GM23338 (cell line): ENCODE measurements at regions not wholly inside any gene's neighbourhood (a gene's known extent, or its start where the extent isn't known, plus 50 kb on each side); places are given as distances from the start of the nearest gene placed in this dataset.

Experiments
- ATAC-seq: fragments of 200-7000 bp; cut with Tn5 transposase; 3 replicates; pipeline ENCODE4 v1.9.1; 2020
- DNase-seq: peaks from one replicate; pipeline ENCODE4 v3.0.0-alpha.2; 2015; ENCODE audit warnings: low spot score
- H2AFZ ChIP-seq: fragments of 200-600 bp; sonication (generic); 2 replicates; pipeline ENCODE4 v1.8.0; 2016; ENCODE audit warnings: antibody characterized with exemption, mild to moderate bottlenecking, moderate library complexity
- H3F3A ChIP-seq: fragments of 200-600 bp; sonication (generic); replicated peaks from 2 replicates; pipeline ENCODE4 v1.8.0; 2017; ENCODE audit warnings: antibody characterized with exemption, mixed run types, low read depth
- H3K27ac ChIP-seq: fragments of 200-600 bp; sonication (generic); 2 replicates; pipeline ENCODE4 v1.6.1; 2016; ENCODE audit warnings: low read depth
- H3K27me3 ChIP-seq: fragments of 200-600 bp; sonication (generic); 2 replicates; pipeline ENCODE4 v1.8.0; 2016; ENCODE audit warnings: mild to moderate bottlenecking, mixed run types, moderate library complexity; ENCODE audit not compliant: insufficient read depth
- H3K36me3 ChIP-seq: fragments of 200-600 bp; sonication (generic); 2 replicates; pipeline ENCODE4 v1.8.0; 2016; ENCODE audit warnings: mild to moderate bottlenecking; ENCODE audit not compliant: insufficient read depth
- H3K4me1 ChIP-seq: fragments of 200-600 bp; sonication (generic); 2 replicates; pipeline ENCODE4 v1.8.0; 2016; ENCODE audit warnings: mild to moderate bottlenecking, moderate library complexity; ENCODE audit not compliant: insufficient read depth
- H3K4me2 ChIP-seq: fragments of 200-600 bp; sonication (generic); 2 replicates; pipeline ENCODE4 v1.7.1; 2017; ENCODE audit warnings: mixed run types
- H3K4me3 ChIP-seq: fragments of 200-600 bp; sonication (generic); 2 replicates; pipeline ENCODE4 v1.6.1; 2016; ENCODE audit warnings: mixed run types
- H3K79me2 ChIP-seq: fragments of 200-600 bp; sonication (generic); replicated peaks from 2 replicates; pipeline ENCODE4 v1.8.0; 2017; ENCODE audit warnings: mild to moderate bottlenecking; ENCODE audit not compliant: insufficient read depth
- H3K9me2 ChIP-seq: fragments of 200-600 bp; sonication (generic); 2 replicates; pipeline ENCODE4 v1.8.0; 2017; ENCODE audit not compliant: insufficient read depth
- H4K20me1 ChIP-seq: fragments of 200-600 bp; sonication (generic); replicated peaks from 2 replicates; pipeline ENCODE4 v1.8.0; 2017; ENCODE audit warnings: mild to moderate bottlenecking; ENCODE audit not compliant: insufficient read depth
- H3K27ac Mint-ChIP-seq: 2 replicates; pipeline ENCODE4 v1.8.0; 2020; ENCODE audit warnings: inconsistent platforms, mild to moderate bottlenecking, moderate library complexity, mixed read lengths
- H3K27me3 Mint-ChIP-seq: 3 replicates; pipeline ENCODE4 v1.8.0; 2022; ENCODE audit warnings: low read depth, mild to moderate bottlenecking, moderate library complexity, mixed read lengths, inconsistent platforms; ENCODE audit not compliant: insufficient read depth, poor library complexity
- H3K36me3 Mint-ChIP-seq: 3 replicates; pipeline ENCODE4 v1.8.0; 2021; ENCODE audit warnings: low read depth, mild to moderate bottlenecking, inconsistent platforms, moderate library complexity, mixed read lengths
- H3K4me1 Mint-ChIP-seq: 3 replicates; pipeline ENCODE4 v1.8.0; 2020; ENCODE audit warnings: mild to moderate bottlenecking, inconsistent platforms, mixed read lengths
- H3K4me3 Mint-ChIP-seq: 3 replicates; pipeline ENCODE4 v1.8.0; 2021; ENCODE audit warnings: moderate library complexity, mild to moderate bottlenecking, inconsistent platforms, mixed read lengths
- H3K9me3 Mint-ChIP-seq: 3 replicates; pipeline ENCODE4 v1.8.0; 2020; ENCODE audit warnings: moderate library complexity, mild to moderate bottlenecking, inconsistent platforms, mixed read lengths
- CREB1 ChIP-seq: fragments of 250-450 bp; sonication (Bioruptor Pico); IDR thresholded peaks from 2 replicates; pipeline ENCODE4 v1.5.0; 2020; ENCODE audit warnings: low read depth, mild to moderate bottlenecking, moderate library complexity
- EZH2 ChIP-seq: fragments of 200-600 bp; sonication (generic); IDR thresholded peaks from one replicate; pipeline ENCODE4 v1.8.0; 2017; ENCODE audit warnings: antibody characterized with exemption, mild to moderate bottlenecking, low read depth; ENCODE audit not compliant: unreplicated experiment
- EZH2phosphoT487 ChIP-seq: fragments of 200-600 bp; sonication (generic); IDR thresholded peaks from one replicate; pipeline ENCODE4 v1.8.1; 2018; ENCODE audit warnings: antibody characterized with exemption; ENCODE audit not compliant: unreplicated experiment
- JUNB ChIP-seq: IDR thresholded peaks from one replicate; pipeline ENCODE4 v1.6.1; 2016; ENCODE audit warnings: antibody characterized with exemption; ENCODE audit not compliant: unreplicated experiment
- NANOG ChIP-seq: IDR thresholded peaks from 2 replicates; pipeline ENCODE4 v1.6.1; 2016; ENCODE audit warnings: antibody characterized with exemption, borderline replicate concordance
- POLR2AphosphoS5 ChIP-seq: IDR thresholded peaks from 2 replicates; pipeline ENCODE4 v1.6.1; 2016; ENCODE audit warnings: antibody characterized with exemption, low read depth
- STAT1 ChIP-seq: IDR thresholded peaks from one replicate; pipeline ENCODE4 v1.6.1; 2016; ENCODE audit warnings: antibody characterized with exemption; ENCODE audit not compliant: unreplicated experiment
- ZNF114 ChIP-seq: fragments of 250-450 bp; sonication (Bioruptor Pico); IDR thresholded peaks from 2 replicates; pipeline ENCODE4 v1.5.0; 2020; ENCODE audit warnings: mild to moderate bottlenecking, moderate library complexity
- ZNF331 ChIP-seq: fragments of 250-450 bp; sonication (Bioruptor Pico); IDR thresholded peaks from 2 replicates; pipeline ENCODE4 v1.5.0; 2020; ENCODE audit warnings: low read depth, mild to moderate bottlenecking, moderate library complexity
- TF ChIP-seq, protein P1 (sequence below), 2 experiments: fragments of 200-600 bp in 1 of 2; sonication (generic) in 1 of 2; conservative IDR thresholded peaks; 2 replicates each; pipeline versions ENCODE4 v1.5.1 to v1.6.1; 2016 to 2017; ENCODE audit warnings: antibody characterized with exemption in 2 of 2, low read depth in 2 of 2, mild to moderate bottlenecking in 2 of 2, moderate library complexity in 1 of 2
- TF ChIP-seq, protein P2 (sequence below): IDR thresholded peaks from one replicate; pipeline ENCODE4 v1.6.1; 2018; ENCODE audit warnings: antibody characterized with exemption; ENCODE audit not compliant: unreplicated experiment
- TF ChIP-seq, protein P3 (sequence below): IDR thresholded peaks from 2 replicates; pipeline ENCODE4 v1.6.1; 2016; ENCODE audit warnings: antibody characterized with exemption
- TF ChIP-seq, protein P4 (sequence below): fragments of 250-450 bp; sonication (Bioruptor Pico); IDR thresholded peaks from 2 replicates; pipeline ENCODE4 v1.5.0; 2020; ENCODE audit warnings: mild to moderate bottlenecking, moderate library complexity

DNA sequence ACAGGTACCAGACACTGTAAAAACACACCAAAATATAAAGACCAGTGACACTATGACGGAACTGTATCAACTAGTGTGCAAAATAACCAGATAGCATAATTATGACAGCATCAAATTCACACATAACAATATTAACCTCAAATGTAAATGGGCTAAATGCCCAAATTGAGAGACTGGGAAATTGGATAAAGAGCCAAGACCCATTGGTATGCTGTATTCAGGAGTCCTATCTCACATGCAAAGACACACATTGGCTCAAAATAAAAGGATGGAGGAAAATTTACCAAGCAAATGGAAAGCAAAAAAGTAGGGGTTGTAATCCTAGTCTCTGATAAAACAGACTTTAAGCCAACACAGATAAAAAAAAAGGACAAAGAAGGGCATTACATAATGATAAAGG lies 416.3 kb upstream of the ZNF608 start:
- H2AFZ ChIP-seq: no peak overlapping the region
- Mint-ChIP-seq H3K27ac (no peak overlapping the region), H3K27me3 (peaks cover 4% of the 10 kb centered on the region), H3K4me3 (no peak overlapping the region), H3K4me1 (peaks cover 1% of the 10 kb centered on the region), H3K9me3 (peaks cover 61% of the 10 kb centered on the region), H3K36me3 (peaks cover 63% of the 10 kb centered on the region)
- no peak for DNase-seq
- H3K36me3 ChIP-seq: peaks cover 18% of the 10 kb centered on the region; the same call in 1 of the 2 replicates
- TF ChIP-seq STAT1 (no peak), POLR2AphosphoS5 (no peak), ZNF114 (CRISPR knock-in tag) (no peak), EZH2 (no peak), ZNF331 (no peak), EZH2phosphoT487 (no peak), JUNB (no peak), NANOG (no peak), CREB1 (CRISPR knock-in tag) (no peak)
- TF ChIP-seq, protein P1, sequence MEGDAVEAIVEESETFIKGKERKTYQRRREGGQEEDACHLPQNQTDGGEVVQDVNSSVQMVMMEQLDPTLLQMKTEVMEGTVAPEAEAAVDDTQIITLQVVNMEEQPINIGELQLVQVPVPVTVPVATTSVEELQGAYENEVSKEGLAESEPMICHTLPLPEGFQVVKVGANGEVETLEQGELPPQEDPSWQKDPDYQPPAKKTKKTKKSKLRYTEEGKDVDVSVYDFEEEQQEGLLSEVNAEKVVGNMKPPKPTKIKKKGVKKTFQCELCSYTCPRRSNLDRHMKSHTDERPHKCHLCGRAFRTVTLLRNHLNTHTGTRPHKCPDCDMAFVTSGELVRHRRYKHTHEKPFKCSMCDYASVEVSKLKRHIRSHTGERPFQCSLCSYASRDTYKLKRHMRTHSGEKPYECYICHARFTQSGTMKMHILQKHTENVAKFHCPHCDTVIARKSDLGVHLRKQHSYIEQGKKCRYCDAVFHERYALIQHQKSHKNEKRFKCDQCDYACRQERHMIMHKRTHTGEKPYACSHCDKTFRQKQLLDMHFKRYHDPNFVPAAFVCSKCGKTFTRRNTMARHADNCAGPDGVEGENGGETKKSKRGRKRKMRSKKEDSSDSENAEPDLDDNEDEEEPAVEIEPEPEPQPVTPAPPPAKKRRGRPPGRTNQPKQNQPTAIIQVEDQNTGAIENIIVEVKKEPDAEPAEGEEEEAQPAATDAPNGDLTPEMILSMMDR (conservative IDR thresholded peaks at IDR 0.05; ENCODE audit: low read depth in 2 of 2): no peak
- TF ChIP-seq, protein P2, sequence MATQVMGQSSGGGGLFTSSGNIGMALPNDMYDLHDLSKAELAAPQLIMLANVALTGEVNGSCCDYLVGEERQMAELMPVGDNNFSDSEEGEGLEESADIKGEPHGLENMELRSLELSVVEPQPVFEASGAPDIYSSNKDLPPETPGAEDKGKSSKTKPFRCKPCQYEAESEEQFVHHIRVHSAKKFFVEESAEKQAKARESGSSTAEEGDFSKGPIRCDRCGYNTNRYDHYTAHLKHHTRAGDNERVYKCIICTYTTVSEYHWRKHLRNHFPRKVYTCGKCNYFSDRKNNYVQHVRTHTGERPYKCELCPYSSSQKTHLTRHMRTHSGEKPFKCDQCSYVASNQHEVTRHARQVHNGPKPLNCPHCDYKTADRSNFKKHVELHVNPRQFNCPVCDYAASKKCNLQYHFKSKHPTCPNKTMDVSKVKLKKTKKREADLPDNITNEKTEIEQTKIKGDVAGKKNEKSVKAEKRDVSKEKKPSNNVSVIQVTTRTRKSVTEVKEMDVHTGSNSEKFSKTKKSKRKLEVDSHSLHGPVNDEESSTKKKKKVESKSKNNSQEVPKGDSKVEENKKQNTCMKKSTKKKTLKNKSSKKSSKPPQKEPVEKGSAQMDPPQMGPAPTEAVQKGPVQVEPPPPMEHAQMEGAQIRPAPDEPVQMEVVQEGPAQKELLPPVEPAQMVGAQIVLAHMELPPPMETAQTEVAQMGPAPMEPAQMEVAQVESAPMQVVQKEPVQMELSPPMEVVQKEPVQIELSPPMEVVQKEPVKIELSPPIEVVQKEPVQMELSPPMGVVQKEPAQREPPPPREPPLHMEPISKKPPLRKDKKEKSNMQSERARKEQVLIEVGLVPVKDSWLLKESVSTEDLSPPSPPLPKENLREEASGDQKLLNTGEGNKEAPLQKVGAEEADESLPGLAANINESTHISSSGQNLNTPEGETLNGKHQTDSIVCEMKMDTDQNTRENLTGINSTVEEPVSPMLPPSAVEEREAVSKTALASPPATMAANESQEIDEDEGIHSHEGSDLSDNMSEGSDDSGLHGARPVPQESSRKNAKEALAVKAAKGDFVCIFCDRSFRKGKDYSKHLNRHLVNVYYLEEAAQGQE: no peak
- TF ChIP-seq, protein P3, sequence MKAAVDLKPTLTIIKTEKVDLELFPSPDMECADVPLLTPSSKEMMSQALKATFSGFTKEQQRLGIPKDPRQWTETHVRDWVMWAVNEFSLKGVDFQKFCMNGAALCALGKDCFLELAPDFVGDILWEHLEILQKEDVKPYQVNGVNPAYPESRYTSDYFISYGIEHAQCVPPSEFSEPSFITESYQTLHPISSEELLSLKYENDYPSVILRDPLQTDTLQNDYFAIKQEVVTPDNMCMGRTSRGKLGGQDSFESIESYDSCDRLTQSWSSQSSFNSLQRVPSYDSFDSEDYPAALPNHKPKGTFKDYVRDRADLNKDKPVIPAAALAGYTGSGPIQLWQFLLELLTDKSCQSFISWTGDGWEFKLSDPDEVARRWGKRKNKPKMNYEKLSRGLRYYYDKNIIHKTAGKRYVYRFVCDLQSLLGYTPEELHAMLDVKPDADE: no peak
- TF ChIP-seq, protein P4, sequence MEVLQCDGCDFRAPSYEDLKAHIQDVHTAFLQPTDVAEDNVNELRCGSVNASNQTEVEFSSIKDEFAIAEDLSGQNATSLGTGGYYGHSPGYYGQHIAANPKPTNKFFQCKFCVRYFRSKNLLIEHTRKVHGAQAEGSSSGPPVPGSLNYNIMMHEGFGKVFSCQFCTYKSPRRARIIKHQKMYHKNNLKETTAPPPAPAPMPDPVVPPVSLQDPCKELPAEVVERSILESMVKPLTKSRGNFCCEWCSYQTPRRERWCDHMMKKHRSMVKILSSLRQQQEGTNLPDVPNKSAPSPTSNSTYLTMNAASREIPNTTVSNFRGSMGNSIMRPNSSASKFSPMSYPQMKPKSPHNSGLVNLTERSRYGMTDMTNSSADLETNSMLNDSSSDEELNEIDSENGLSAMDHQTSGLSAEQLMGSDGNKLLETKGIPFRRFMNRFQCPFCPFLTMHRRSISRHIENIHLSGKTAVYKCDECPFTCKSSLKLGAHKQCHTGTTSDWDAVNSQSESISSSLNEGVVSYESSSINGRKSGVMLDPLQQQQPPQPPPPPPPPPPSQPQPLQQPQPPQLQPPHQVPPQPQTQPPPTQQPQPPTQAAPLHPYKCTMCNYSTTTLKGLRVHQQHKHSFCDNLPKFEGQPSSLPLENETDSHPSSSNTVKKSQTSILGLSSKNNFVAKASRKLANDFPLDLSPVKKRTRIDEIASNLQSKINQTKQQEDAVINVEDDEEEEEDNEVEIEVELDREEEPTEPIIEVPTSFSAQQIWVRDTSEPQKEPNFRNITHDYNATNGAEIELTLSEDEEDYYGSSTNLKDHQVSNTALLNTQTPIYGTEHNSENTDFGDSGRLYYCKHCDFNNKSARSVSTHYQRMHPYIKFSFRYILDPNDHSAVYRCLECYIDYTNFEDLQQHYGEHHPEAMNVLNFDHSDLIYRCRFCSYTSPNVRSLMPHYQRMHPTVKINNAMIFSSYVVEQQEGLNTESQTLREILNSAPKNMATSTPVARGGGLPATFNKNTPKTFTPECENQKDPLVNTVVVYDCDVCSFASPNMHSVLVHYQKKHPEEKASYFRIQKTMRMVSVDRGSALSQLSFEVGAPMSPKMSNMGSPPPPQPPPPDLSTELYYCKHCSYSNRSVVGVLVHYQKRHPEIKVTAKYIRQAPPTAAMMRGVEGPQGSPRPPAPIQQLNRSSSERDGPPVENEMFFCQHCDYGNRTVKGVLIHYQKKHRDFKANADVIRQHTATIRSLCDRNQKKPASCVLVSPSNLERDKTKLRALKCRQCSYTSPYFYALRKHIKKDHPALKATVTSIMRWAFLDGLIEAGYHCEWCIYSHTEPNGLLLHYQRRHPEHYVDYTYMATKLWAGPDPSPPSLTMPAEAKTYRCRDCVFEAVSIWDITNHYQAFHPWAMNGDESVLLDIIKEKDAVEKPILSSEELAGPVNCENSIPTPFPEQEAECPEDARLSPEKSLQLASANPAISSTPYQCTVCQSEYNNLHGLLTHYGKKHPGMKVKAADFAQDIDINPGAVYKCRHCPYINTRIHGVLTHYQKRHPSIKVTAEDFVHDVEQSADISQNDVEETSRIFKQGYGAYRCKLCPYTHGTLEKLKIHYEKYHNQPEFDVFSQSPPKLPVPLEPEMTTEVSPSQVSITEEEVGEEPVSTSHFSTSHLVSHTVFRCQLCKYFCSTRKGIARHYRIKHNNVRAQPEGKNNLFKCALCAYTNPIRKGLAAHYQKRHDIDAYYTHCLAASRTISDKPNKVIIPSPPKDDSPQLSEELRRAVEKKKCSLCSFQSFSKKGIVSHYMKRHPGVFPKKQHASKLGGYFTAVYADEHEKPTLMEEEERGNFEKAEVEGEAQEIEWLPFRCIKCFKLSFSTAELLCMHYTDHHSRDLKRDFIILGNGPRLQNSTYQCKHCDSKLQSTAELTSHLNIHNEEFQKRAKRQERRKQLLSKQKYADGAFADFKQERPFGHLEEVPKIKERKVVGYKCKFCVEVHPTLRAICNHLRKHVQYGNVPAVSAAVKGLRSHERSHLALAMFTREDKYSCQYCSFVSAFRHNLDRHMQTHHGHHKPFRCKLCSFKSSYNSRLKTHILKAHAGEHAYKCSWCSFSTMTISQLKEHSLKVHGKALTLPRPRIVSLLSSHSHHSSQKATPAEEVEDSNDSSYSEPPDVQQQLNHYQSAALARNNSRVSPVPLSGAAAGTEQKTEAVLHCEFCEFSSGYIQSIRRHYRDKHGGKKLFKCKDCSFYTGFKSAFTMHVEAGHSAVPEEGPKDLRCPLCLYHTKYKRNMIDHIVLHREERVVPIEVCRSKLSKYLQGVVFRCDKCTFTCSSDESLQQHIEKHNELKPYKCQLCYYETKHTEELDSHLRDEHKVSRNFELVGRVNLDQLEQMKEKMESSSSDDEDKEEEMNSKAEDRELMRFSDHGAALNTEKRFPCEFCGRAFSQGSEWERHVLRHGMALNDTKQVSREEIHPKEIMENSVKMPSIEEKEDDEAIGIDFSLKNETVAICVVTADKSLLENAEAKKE (CRISPR knock-in tag): no peak
- no peaks in the 10 kb centered on the region for H4K20me1 ChIP-seq
- H3F3A ChIP-seq: 0 out of 2 replicates have a peak, but pooled peaks cover 1% of the 10 kb centered on the region
- H3K4me2 ChIP-seq: no peak overlapping the region
- H3K9me2 ChIP-seq: peaks cover 10% of the 10 kb centered on the region; the same call in 1 of the 2 replicates
- no peak overlapping the region for H3K4me3 ChIP-seq
- no peaks in the 10 kb centered on the region for H3K79me2 ChIP-seq
- H3K4me1 ChIP-seq: peaks cover under 1% of the 10 kb centered on the region
- ATAC-seq: no peak
- H3K27me3 ChIP-seq: no peaks in the 10 kb centered on the region
- H3K27ac ChIP-seq: no peak overlapping the region
